NCI-H526 (cell line): ENCODE measurements at regions not wholly inside any gene's neighbourhood (a gene's known extent, or its start where the extent isn't known, plus 50 kb on each side); places are given as distances from the start of the nearest gene placed in this dataset.

Source experiments
- DNase-seq, 2 experiments: peaks; one replicate each; lab custom pipeline; 2025; lab: John Stamatoyannopoulos, UW

DNA sequence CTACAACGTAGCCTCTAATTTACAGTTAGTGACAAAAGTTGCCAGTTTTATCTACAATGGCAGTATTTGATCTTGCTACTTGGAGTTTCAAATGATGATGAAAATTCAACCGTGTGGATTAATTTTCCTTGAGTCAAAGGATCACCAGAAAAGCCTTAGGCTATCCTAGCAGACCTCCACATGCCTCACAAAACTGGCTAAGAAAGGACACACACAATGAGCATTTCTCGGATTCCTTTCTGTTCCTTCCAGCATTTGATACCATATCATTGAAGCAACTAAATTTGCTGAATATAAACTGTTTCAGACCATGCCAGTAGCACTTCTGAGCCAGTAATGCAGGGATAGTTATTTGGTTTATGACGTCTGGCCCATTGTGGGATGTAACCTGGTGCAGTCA is 587.4 kb upstream of the MDFIC2 start:
- no peak for DNase-seq

DNA sequence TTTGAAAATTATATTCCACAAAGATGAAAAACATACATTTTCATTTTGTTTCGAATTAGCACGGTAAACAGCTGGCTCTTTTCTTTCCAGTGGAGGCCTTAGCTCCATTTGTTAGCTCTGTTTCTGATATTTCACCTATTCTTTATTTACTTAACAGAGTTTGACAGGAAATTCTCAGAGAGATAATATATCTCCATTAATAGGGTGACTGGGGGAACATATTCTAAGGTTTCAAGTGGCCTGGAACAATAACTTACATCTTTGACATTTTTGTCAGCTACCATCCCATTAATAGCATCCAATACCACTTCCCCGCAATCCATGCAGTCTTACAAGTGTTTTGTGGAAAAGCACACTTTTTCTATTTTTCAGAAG is 577.6 kb upstream of the MDFIC2 start:
- DNase-seq, result no peak

DNA sequence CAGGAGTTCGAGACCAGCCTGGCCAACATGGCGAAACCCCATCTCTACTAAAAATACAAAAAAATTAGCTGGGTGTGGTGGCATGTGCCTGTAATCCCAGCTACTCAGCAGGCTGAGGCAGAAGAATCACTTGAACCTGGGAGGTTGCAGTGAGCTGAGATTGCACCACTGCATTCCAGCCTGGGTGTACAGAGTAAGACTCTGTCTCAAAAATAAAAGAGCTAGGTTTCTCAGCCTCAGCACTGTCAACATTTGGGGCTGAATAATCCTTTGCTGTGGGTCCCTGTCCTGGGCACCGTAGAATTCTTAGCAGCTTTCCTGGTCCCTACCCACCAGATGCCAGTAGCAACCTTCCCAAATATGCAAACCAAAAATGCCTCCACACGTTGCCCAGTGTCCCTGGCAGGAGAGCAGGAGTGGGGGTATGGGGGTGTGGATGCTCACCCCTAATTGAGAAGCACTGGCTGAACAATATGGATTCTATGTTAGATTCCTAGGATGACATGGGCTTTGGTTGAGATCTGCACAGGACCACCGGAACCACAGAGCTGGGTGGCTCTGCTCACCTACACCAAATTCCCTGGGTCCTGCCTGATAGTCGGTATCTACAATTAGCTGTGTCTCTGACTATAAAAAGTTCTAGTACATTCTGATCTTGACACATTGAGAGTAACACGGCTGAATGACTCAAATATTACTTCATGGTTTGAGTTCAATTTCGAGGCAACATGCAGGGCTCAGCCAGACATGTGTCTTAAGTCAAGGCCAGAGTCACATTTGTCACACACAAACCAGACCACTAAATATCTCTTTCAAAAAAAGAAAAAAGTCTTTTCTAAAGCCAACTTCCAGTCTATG is 577.0 kb upstream of the MDFIC2 start:
- DNase-seq, result no peak

DNA sequence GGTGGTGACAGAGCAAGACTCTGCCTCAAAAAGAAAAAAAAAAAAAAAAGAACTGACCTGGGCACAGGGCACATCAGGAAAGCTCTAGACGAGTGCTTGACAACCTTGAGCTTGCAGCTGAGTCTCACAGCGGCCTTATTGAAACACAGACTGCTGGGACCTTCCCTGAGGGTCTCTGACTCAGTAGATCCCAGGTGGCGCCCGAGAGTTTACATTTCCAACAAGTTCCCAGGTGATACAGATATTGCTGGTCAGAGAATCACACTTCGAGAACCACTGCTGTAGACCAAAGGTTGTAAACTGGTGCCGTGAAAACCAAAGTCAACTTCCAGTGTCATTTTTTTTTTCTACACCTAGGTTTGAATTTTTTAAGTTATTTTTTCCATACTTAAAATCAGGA is 573.2 kb upstream of the MDFIC2 start:
- DNase-seq, result no peak

DNA sequence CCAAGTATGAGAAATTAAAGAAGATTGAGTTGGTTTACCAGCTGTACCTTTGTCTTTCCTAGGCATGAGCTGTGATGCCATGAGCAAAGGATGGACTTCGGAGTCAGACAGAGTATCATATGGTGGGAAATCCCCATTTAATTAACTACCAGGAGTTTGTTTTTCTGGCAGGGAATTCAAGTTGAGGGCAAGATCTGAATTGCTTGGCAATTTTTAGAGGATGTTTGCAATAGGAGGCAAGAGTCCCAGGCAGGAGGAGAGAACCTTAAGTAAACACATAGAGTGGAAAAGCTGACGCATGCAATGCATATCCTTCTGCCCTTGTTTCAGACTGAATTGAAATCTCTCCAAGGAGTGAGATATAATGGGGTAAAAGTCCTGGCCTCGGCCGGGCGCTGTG is 569.7 kb upstream of the MDFIC2 start:
- DNase-seq, result no peak

DNA sequence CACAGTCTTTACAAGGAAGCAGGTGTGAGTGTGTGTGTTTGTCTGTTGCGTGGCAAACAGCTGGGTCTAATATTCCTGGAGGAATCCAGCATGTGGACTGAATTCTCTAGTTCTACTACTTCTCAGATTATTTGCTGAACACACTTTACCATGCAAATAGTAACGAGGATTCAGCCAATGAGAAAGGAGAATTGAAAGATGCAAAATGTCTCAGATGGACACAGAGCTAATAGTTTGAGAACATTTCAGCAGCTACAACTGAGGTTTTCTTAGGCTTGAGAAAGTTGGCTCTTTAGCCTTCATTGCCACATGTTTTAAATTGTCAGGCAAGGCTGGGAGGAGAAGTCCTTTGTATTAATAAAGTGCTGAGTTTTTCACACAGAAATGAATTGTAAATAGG is 568.0 kb upstream of the MDFIC2 start:
- no peak for DNase-seq

DNA sequence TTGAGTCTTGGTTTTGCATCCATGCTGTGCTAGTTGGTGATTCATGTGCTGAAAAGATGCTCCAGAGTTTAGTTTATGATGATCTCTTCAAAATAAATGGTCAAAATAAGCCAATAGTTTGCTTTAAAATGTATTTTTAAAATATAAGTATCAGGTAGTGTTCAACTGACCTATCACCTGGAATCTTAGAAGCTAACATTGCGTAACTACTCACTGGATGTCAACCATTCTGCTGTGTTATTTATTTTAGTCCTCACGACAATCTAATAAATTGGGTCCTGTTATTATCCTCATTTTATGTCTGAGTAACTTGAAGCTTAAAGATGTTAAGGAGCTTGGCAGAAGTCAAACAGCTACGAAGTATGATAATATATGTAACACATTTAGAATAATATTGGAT is 563.7 kb upstream of the MDFIC2 start:
- DNase-seq, result no peak

DNA sequence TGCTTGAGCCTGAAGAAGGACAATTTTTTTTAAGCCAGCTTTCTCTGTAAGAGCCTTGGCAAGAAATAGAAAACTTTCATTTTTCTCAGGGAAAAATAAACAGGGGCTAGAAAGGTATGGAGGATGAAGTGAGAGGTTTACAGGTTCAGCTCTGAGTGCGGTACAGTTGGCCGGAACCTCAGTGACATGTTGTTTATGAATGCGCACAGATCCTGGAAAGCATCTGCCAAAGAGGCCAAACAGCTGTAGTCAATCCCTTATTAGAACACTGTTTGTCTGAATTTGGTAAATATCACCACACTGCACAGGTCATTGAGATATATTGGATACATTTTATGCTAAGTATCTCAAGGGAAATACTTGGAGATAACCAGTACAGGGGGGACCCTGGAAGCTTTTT is 561.8 kb upstream of the MDFIC2 start:
- DNase-seq, result no peak

DNA sequence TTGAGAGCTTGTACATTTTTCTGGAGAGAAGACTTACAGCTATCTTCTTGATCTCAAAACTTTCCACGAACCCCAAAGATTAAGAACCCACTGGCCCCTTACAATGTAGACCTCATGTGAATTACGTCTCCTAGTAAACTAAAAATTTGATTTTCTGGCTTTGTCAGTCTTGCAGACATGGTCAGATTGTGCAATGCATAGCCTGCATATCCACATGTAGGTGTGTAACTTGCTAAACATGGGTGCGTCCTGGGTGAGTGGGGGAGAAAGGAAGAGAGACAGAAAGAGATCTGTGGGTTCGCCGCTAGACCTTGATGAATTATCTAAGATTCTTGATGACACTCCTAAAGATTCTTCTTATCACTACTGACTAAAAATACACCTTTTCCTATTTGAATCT is 561.2 kb upstream of the MDFIC2 start:
- no peak for DNase-seq

DNA sequence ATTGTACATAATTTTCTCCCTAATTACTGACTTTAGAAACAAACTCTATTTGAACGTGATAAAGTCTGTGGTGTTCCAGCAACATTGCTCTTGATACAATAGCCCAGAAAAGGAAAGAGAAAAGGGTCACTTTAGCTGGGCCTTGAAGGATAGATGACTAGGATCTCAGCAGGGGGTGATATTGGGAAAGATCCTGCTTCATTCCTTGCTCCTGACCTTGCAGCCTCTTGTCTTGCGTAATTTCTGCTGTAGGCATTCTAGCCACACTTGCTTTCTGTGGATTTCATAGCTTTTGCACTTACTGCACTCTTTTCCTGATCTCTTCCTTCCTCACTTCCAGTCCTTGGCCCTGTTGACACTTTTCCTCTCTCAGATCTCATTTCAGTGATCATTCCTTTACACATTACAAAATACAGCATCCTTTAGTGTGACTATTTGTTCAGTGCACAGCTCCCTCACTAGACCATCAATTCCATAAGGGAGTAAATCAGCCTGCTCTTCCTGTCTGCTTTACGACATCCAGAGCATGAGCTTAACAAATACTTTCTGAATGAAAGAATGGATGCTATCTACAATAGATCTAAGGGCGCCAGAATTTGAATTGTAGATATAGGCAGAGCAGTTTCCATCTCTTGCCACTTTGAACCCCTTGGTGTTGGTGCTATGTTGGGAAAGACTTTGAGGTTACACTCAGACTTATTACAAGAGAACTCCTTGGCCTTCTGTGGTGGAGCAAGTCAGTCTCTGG is 559.6 kb upstream of the MDFIC2 start:
- DNase-seq, result no peak

DNA sequence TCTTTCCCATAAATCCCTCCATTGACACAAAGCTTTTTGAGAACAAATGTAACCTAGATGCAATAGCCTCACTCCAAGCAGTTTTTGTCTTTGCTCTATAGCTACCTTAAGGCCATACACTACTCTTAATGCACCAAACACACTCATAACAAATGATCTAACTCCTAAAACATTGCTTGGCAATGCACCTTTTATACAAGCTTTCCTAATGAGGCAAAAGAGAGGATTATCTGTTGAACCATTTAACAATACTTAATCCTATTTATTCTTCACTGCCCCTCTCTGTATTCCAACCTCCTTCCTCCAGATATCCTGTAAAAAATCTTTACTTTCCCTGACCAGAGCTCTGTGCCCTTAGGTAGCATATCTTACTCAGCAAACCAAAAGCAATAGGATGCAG is 558.1 kb upstream of the MDFIC2 start:
- no peak for DNase-seq

DNA sequence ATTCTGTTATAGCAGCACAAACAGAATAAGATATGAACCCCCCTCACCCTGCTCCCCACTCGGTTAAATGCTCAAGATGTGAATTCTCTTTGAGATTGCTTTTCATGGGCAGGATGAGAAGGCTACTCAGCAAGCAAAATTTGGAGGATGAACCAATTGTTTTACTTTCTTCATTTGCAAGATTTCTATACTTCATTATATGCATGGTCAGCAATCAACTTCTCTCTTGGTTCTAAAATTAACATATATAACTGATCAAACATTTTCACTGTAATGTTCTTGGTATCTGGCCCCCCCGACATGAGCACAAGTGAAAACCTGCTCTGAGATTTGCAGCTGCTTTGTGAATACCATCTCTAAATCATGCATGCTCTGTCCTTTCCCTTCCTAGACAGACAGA is 556.1 kb upstream of the MDFIC2 start:
- DNase-seq, result no peak

DNA sequence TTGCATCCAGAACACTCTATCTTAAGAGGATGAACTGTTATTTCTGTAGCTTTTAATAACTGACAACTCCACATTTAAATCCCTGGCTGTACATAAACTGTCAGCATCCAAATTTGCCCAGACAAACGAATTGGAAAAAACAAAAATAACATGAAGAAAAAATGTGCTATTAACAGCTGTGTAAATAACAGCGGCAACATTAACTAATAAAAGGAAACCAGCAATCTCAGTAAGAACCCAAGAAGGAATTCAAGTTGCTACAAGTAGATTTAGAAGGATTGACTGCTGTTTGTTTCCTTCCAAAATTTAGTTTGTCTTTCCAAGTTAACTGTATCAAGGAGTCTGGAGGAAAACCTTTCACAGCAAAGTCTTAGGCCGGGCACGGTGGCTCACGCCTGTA is 550.6 kb upstream of the MDFIC2 start:
- no peak for DNase-seq

DNA sequence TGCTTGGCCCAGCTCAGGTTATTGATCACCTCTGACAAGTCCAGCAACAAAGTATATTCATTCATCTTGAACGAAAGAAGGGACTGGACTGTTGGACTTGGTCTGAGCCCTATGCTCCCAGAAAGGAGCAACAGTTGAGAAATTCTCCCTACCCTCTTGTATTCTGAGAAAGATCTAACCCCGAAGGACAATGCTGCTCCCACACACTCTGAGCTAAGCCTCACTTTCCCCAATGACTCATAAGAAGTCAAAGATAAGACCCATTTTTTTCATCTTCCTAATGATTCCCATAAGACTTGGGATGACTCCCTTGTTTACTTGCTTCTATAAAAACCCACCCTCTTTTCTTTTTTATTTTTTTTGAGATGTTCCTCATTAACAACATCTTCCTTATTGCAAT is 549.4 kb upstream of the MDFIC2 start:
- DNase-seq, result no peak

DNA sequence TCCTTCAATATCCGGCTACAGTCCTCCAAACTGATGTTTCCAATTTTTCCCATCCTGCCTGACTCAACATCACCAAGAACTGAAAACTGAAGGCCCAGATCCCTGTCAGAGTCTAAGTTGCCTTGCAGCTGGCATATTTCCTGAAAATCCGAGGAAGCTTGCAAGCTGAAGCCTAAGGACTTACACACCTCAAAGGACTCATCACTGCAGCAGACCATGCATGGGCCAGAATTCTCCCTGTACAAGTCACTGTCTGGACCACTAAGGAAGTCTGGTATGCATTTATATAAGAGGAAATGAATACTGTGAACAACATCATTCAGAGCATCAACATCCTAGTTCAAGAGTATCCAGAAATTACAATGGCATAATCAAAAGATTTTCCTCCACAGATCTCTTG is 548.8 kb upstream of the MDFIC2 start:
- DNase-seq, result no peak

DNA sequence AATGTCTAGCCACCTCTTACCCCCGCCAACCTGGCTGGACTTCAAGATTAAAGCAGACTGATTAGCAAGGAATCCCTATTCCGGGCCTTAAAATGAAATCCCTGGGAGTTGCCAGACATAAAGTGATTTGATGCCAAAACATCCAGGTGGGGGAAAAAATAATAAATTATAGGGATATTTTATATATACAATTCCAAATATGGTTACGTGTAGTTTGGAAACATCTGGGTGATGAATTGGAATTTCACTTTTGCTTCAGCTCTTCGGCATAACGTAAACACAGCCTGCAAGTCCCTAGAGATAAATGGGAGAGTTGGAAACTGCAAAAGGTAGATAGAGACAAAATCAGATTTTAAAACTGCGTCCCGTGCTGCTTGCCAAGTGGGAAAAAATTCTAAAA is 545.5 kb upstream of the MDFIC2 start:
- DNase-seq, result no peak

DNA sequence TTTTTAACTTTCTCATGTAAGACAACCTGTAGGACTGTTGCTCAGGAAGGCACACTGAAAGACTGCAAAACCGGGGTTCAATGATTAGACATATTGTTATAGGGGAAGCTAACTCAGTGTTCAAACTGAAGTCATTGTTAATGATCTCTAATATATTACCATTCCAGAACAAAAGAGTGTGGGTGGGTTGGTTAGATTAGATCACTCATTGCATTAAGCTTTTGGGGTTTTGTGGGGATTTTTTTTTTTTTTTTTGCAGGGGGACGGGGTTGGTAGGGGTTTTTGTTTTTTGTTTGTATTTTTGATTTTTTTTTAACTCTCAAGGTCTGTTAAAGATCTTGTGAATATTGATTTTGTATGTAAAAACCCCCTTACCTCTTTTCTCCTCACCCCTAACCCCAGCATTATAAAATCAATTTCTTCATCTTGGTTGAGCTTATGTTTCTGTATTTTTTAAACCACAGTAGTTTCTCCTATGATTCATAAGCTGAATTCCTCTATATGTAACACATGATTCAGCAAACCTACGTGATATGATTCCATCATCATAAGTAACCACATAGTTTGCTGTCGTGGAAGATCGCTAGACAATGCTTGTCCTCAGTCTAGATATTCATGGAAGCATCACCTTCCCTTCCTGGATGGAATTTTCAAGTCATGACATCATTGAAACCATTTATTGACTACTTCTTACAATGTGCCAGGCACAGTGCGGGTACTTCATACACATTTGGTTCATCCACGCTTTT is 544.1 kb upstream of the MDFIC2 start:
- no peak for DNase-seq

DNA sequence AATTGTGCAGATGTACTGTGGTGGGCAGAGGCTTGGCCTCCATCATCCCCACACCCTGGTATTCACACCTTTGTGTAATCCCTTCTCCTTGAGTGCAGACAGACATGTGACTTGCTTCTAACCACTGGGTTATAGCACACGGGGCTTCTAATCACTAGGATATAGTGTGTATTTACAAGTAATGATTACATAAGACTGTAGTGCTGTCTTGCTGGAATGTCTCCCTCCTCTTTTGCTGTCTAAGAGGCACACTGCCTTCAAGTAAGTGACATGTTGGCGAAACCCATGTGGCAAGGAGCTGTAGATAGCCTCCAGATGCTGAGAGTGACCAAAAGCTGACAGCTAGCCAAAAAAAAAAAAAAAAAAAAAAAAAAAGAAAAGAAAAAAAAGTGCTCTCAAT is 542.7 kb upstream of the MDFIC2 start:
- DNase-seq, result no peak

DNA sequence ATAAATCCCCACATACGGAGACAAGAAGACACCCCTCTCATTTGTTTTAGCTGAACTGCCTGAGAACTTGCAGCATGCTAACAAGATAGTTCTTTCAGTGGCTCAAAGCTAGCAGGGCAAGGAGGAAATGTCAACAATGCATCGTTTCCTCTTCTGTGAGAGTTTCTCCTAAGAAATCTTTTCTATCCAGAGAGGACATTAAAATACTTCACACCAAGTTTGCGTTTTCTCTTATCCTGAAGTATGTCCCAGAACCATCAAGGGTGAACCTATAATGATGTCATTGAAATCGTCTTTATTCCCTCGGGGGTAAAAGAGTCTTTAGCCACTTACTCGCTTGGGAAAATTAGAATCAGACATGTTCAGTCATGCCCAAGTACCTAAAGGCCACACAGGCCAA is 541.7 kb upstream of the MDFIC2 start:
- DNase-seq, result no peak

DNA sequence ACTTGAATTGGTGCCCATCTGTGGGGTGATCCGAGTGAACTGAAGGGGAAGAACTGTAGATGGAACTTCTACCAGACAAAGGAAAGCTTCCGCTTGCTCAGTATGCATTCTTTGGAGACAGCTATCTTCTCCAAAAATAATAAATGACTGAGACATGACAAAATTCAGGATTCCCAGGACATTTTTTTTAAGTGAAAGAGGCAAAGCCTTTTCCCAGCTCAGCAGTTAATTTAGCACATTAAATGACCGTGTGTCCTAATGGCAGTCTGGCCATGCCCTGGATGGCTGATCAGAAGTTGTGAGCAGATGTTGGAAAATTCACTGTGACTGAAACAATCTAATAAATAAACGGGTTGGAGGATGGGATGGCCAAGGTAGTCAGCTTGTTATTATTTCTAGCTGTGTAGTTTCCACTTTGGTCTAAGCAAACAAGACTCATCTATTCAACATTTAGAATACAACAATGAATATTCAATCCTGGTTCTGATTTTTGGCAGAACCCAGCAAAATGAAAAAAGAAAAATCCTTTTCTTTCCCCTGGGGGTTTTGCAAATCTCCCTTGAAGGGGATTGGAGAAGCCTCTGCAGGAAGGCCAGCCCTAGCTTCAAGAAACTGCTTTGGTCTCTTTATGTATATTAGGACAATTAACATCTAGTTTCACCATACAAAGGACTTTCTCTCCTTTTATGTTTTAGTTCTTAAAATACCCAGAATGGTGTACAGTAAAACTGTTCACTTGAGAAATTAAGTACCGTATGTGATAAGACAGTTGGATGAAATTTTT is 540.9 kb upstream of the MDFIC2 start:
- no peak for DNase-seq

DNA sequence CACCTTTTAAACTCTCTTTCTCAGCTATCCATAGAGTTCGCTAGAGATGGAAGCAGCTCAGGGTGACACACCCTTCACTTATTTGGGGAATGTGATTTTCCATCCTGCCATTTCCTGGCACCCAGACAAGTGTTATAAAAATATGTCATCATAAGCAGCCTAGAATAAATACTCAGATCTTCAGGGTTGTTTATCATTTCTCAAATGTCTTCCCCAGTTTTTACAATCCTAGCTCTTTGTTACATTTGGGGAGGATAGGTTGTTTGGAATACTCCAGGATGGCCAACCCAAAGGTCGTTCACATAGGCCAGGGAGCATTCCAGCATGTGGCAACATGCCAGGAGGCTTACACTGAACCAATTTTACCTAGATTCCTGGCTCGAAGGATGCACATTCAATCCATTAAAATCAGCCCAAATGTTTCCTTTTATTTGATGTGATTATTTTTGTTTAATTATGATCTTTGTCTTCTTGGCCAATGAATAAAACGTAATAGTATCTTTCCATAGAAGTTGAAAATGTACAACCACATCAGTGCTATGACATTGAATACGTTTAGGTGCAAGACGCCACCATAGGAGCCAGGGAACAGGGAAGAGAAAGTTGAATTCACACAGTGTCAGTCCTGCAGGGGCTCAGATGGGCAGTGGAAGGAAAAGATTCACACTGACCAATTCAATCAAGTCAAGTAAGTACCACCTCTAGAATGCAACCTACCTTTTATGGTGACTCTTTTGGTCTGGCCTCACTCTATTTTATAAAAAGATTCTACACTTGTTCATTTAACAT is 537.7 kb upstream of the MDFIC2 start:
- no peak for DNase-seq
